Type B pancreatic cell (in vitro differentiated cells): ENCODE measurements at regions not wholly inside any gene's neighbourhood (a gene's known extent, or its start where the extent isn't known, plus 50 kb on each side); places are given as distances from the start of the nearest gene placed in this dataset.

Experiments
- DNase-seq: peaks from one replicate; pipeline ENCODE4 v3.0.0; 2021; ENCODE audit warnings: mixed read lengths; ENCODE audit not compliant: unreplicated experiment; ENCODE audit errors: extremely low spot score
- H3K27ac Mint-ChIP-seq: 2 replicates; pipeline ENCODE4 v1.8.0; 2021; ENCODE audit warnings: mild to moderate bottlenecking, mixed read lengths
- H3K27me3 Mint-ChIP-seq: 2 replicates; pipeline ENCODE4 v1.8.0; 2021; ENCODE audit warnings: mixed read lengths
- H3K36me3 Mint-ChIP-seq: 2 replicates; pipeline ENCODE4 v1.8.0; 2021; ENCODE audit warnings: mixed read lengths
- H3K4me1 Mint-ChIP-seq: one replicate; pipeline ENCODE4 v1.8.0; 2021; ENCODE audit warnings: mixed read lengths; ENCODE audit not compliant: unreplicated experiment
- H3K4me3 Mint-ChIP-seq: 2 replicates; pipeline ENCODE4 v1.8.0; 2021; ENCODE audit warnings: mild to moderate bottlenecking, mixed read lengths
- H3K9me3 Mint-ChIP-seq: 2 replicates; pipeline ENCODE4 v1.8.0; 2021; ENCODE audit warnings: mixed read lengths
- TF ChIP-seq, protein P1 (sequence below): fragments of 200-600 bp; sonication (generic); conservative IDR thresholded peaks from 2 replicates; pipeline ENCODE4 v1.5.0; 2021; ENCODE audit warnings: antibody characterized with exemption, mild to moderate bottlenecking

GRCh38 chr10:78312197-78313047, 278.8 kb downstream of the RPS24 start:
- peaks cover 4% of the 10 kb centered on the region for H3K36me3 Mint-ChIP-seq
- H3K4me3 Mint-ChIP-seq: no peak overlapping the region
- DNase-seq: peak; percentile 15
- H3K27ac Mint-ChIP-seq: no peak overlapping the region
- peaks cover 4% of the 10 kb centered on the region for H3K27me3 Mint-ChIP-seq
- TF ChIP-seq, protein P1, sequence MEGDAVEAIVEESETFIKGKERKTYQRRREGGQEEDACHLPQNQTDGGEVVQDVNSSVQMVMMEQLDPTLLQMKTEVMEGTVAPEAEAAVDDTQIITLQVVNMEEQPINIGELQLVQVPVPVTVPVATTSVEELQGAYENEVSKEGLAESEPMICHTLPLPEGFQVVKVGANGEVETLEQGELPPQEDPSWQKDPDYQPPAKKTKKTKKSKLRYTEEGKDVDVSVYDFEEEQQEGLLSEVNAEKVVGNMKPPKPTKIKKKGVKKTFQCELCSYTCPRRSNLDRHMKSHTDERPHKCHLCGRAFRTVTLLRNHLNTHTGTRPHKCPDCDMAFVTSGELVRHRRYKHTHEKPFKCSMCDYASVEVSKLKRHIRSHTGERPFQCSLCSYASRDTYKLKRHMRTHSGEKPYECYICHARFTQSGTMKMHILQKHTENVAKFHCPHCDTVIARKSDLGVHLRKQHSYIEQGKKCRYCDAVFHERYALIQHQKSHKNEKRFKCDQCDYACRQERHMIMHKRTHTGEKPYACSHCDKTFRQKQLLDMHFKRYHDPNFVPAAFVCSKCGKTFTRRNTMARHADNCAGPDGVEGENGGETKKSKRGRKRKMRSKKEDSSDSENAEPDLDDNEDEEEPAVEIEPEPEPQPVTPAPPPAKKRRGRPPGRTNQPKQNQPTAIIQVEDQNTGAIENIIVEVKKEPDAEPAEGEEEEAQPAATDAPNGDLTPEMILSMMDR: no peak
- H3K9me3 Mint-ChIP-seq: no peaks in the 10 kb centered on the region
- H3K4me1 Mint-ChIP-seq: peaks cover 18% of the 10 kb centered on the region

- peaks cover 4% of the 10 kb centered on the region for H3K36me3 Mint-ChIP-seq
- no peaks in the 10 kb centered on the region for H3K9me3 Mint-ChIP-seq
- H3K4me3 Mint-ChIP-seq: no peak overlapping the region
- peaks cover 4% of the 10 kb centered on the region for H3K27me3 Mint-ChIP-seq
- peaks cover 18% of the 10 kb centered on the region for H3K4me1 Mint-ChIP-seq
- TF ChIP-seq, protein P1: no peak
- DNase-seq: no peak
- no peak overlapping the region for H3K27ac Mint-ChIP-seq
Observed at GRCh38 chr10:78313048-78313381, 279.4 kb downstream of the RPS24 start.

DNA sequence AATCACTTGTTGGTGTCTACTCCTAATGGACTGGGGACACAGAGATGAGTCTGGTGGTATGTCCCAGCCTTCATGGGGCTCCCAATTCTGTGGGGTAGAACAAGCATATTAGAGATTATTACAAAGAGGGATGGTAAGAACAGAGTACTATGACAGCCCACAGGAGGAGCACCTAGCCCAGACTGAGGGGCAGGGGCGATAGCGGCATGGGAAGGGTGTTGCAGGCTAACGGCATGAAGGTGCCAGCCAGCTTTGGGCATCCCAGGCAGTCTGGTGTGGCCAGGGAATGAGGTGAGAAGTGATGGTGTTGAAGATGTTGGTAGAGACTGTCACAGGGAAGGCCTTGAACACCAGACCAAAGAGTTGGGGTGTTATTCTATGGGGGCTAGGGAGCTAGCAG, 280.0 kb downstream of the RPS24 start:
- no peaks in the 10 kb centered on the region for H3K9me3 Mint-ChIP-seq
- DNase-seq: peak; percentile 32
- H3K36me3 Mint-ChIP-seq: peaks cover 4% of the 10 kb centered on the region
- peaks cover 18% of the 10 kb centered on the region for H3K4me1 Mint-ChIP-seq
- no peak overlapping the region for H3K4me3 Mint-ChIP-seq
- TF ChIP-seq, protein P1: no peak
- no peak overlapping the region for H3K27ac Mint-ChIP-seq
- H3K27me3 Mint-ChIP-seq: peaks cover 4% of the 10 kb centered on the region

DNA sequence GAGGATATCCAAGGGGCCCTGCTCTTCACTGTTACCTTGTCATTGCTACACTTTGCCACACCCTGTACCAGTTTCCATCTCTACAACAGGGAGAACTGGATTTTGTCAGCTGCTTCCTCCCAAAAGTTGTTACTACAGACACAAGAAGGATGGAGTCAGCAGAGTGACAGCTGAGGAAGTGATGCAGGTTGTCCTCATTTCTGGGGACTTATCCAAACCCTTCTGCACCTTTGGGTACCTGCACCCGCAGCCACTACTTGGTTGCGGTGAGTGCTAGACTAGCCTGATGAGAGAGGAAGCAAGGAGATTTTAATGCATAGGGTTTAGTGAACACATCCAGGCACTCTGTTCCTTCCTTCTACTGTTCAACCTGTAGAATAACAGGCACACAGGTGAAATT, 281.0 kb downstream of the RPS24 start:
- TF ChIP-seq, protein P1: no peak
- H3K9me3 Mint-ChIP-seq: no peaks in the 10 kb centered on the region
- H3K4me3 Mint-ChIP-seq: no peak overlapping the region
- no peak overlapping the region for H3K27ac Mint-ChIP-seq
- peak; percentile 13 for DNase-seq
- no peaks in the 10 kb centered on the region for H3K27me3 Mint-ChIP-seq
- peaks cover 18% of the 10 kb centered on the region for H3K4me1 Mint-ChIP-seq
- peaks cover 4% of the 10 kb centered on the region for H3K36me3 Mint-ChIP-seq

DNA sequence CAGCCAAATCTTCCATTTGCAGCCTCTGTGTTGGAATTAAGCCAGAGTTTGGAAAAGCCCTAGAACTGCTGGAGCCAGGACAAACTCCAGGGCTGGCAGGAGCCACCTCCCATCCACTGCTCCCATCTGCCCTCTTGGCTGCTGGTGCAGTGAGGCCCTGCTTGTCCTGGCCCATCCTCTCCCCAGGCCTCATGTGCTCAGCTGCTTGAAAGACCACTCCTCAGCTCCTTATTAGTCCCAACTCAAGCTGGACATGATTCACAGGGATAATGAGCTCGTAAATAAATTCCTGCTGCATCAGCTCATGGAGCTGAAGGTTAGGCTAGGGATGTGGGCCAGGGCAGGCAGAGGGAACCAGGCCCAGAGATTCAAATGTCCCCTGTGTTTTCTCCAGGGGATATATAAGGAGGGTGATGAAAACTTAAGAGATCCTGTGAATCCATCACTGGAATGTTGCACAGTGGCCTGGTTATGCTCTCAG, 282.8 kb downstream of the RPS24 start:
- Mint-ChIP-seq H3K27me3 (no peaks in the 10 kb centered on the region), H3K9me3 (no peaks in the 10 kb centered on the region), H3K4me3 (no peak overlapping the region), H3K4me1 (peaks cover 22% of the 10 kb centered on the region), H3K36me3 (peaks cover 4% of the 10 kb centered on the region), H3K27ac (no peak overlapping the region)
- DNase-seq: peak; percentile 55
- TF ChIP-seq, protein P1: no peak
